Mesendoderm (in vitro differentiated cells): ENCODE measurements at regions not wholly inside any gene's neighbourhood (a gene's known extent, or its start where the extent isn't known, plus 50 kb on each side); places are given as distances from the start of the nearest gene placed in this dataset.

ENCODE experiments used
- DNase-seq: peaks from one replicate; pipeline ENCODE4 v3.0.0; 2013
- H2AK5ac ChIP-seq: 2 replicates; pipeline ENCODE4 v1.6.1; 2013; ENCODE audit warnings: low read length, inconsistent platforms
- H2BK120ac ChIP-seq: 2 replicates; pipeline ENCODE4 v1.6.1; 2013; ENCODE audit warnings: low read depth, mild to moderate bottlenecking, low read length, moderate library complexity, mixed read lengths
- H2BK15ac ChIP-seq: replicated peaks from 2 replicates; pipeline ENCODE4 v1.6.1; 2013; ENCODE audit warnings: low read depth, mild to moderate bottlenecking, moderate library complexity
- H2BK5ac ChIP-seq: 2 replicates; pipeline ENCODE4 v1.6.1; 2013; ENCODE audit warnings: low read length, inconsistent platforms
- H3K18ac ChIP-seq: 2 replicates; pipeline ENCODE4 v1.6.1; 2013; ENCODE audit warnings: mild to moderate bottlenecking, low read length, mixed read lengths
- H3K23ac ChIP-seq: one replicate; pipeline ENCODE4 v1.6.1; 2013; ENCODE audit warnings: low read length
- H3K27ac ChIP-seq: 2 replicates; pipeline ENCODE4 v1.5.1; 2013; ENCODE audit warnings: low read depth, mild to moderate bottlenecking, inconsistent platforms, low read length, moderate library complexity
- H3K27me3 ChIP-seq: 2 replicates; pipeline ENCODE4 v1.6.1; 2013; ENCODE audit warnings: low read length, control low read depth, mild to moderate bottlenecking, inconsistent platforms; ENCODE audit not compliant: insufficient read depth, poor library complexity
- H3K36me3 ChIP-seq: 2 replicates; pipeline ENCODE4 v1.6.1; 2013; ENCODE audit warnings: low read length, inconsistent platforms; ENCODE audit not compliant: control insufficient read depth, insufficient read depth
- H3K4ac ChIP-seq: one replicate; pipeline ENCODE4 v1.6.1; 2013; ENCODE audit warnings: low read depth, mild to moderate bottlenecking, low read length, moderate library complexity
- H3K4me1 ChIP-seq: 2 replicates; pipeline ENCODE4 v1.6.1; 2013; ENCODE audit warnings: low read depth, low read length, inconsistent platforms; ENCODE audit not compliant: control insufficient read depth
- H3K4me2 ChIP-seq: 2 replicates; pipeline ENCODE4 v1.6.1; 2013; ENCODE audit warnings: low read length
- H3K4me3 ChIP-seq: 2 replicates; pipeline ENCODE4 v1.5.1; 2013; ENCODE audit warnings: mild to moderate bottlenecking, low read length
- H3K56ac ChIP-seq: one replicate; pipeline ENCODE4 v1.6.1; 2013; ENCODE audit warnings: low read length
- H3K79me1 ChIP-seq: 2 replicates; pipeline ENCODE4 v1.6.1; 2013; ENCODE audit warnings: low read length, inconsistent platforms
- H3K79me2 ChIP-seq: 2 replicates; pipeline ENCODE4 v1.6.1; 2013; ENCODE audit warnings: mild to moderate bottlenecking, low read length; ENCODE audit not compliant: control insufficient read depth, insufficient read depth
- H3K9ac ChIP-seq: 2 replicates; pipeline ENCODE4 v1.6.1; 2013; ENCODE audit warnings: low read length, inconsistent platforms
- H4K5ac ChIP-seq: one replicate; pipeline ENCODE4 v1.6.1; 2013; ENCODE audit warnings: low read length
- H4K8ac ChIP-seq: one replicate; pipeline ENCODE4 v1.6.1; 2013; ENCODE audit warnings: low read depth, mild to moderate bottlenecking, control low read depth, low read length, moderate library complexity
- WGBS: extraction: QIAGEN DNeasy Blood & Tissue Kit; methylation state at CpG from one replicate; pipeline ENCODE4 v1.1.7; 2013; ENCODE audit warnings: low lambda C conversion rate, missing lambda C conversion rate; ENCODE audit not compliant: insufficient coverage; ENCODE audit errors: extremely low coverage; 5-methylcytosine and 5-hydroxymethylcytosine counted together

DNA sequence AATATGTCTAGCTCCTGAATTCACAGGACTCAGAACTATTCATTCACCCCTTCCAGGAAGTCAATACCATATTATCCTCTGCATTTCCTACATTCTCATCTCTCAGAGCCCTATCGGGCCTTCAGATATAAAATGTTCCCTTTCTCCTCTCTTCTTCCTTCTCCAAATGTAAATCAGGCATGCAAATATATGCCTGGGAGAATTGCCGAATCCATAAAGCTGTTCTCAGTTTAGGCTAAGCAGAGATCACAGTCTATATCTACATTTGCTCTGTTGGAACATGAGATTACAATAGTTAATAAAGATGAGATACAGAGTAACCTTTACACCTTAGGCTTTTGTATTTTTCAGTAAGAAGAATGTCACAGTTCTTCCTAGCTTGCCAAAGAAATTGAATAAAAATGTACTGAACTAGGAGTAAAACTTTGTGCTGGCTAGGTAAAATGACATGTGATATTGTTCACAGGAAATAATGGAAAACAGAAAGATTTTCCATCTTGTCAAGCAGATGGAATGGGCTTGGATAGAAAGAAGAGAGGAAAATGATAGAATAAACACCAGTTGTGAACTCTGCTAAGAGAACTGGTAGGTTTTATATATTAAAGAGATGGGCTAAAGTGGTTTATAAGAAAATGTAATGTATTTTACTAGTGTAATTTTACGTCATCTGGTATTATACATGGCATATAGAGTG, 161.5 kb downstream of the NRIP1 start:
- no peak overlapping the region for H4K8ac ChIP-seq
- no peak overlapping the region for H2BK120ac ChIP-seq
- no peaks in the 10 kb centered on the region for H3K27me3 ChIP-seq
- no peak overlapping the region for H3K4me2 ChIP-seq
- no peaks in the 10 kb centered on the region for H3K79me1 ChIP-seq
- H2AK5ac ChIP-seq, result no peak overlapping the region
- H3K36me3 ChIP-seq, result no peaks in the 10 kb centered on the region
- H2BK5ac ChIP-seq, result no peak overlapping the region
- H2BK15ac ChIP-seq, result no peak overlapping the region
- no peak overlapping the region for H3K9ac ChIP-seq
- no peak overlapping the region for H4K5ac ChIP-seq
- H3K27ac ChIP-seq, result no peak overlapping the region
- no peaks in the 10 kb centered on the region for H3K79me2 ChIP-seq
- WGBS, result 100% methylated on average over 1 of the region's 3 CpGs
- H3K4me1 ChIP-seq, result no peaks in the 10 kb centered on the region
- DNase-seq, result no peak
- no peak overlapping the region for H3K4ac ChIP-seq
- H3K18ac ChIP-seq, result no peak overlapping the region
- H3K56ac ChIP-seq, result no peak overlapping the region
- no peak overlapping the region for H3K4me3 ChIP-seq
- H3K23ac ChIP-seq, result no peak overlapping the region

- H4K5ac ChIP-seq, result no peak overlapping the region
- no peaks in the 10 kb centered on the region for H3K36me3 ChIP-seq
- WGBS, result no CpG with 5 or more reads among the region's 3 CpGs
These were observed 163.3 kb downstream of the NRIP1 start for GRCh38 chr21:14901482-14901958.

GRCh38 chr21:14900611-14901010, 164.2 kb downstream of the NRIP1 start:
- Histone ChIP-seq H4K5ac (no peak overlapping the region), H2BK120ac (no peak overlapping the region), H3K4me3 (no peak overlapping the region), H2AK5ac (no peak overlapping the region), H3K36me3 (no peaks in the 10 kb centered on the region), H4K8ac (no peak overlapping the region), H3K18ac (peak overlapping the region; percentile 39), H3K27ac (no peak overlapping the region), H3K9ac (no peak overlapping the region), H3K4me2 (no peak overlapping the region), H3K56ac (no peak overlapping the region), H3K27me3 (no peaks in the 10 kb centered on the region), H3K4ac (peak overlapping the region; percentile 71), H3K23ac (no peak overlapping the region), H2BK15ac (no peak overlapping the region), H3K4me1 (no peaks in the 10 kb centered on the region), H3K79me2 (no peaks in the 10 kb centered on the region), H2BK5ac (no peak overlapping the region), H3K79me1 (no peaks in the 10 kb centered on the region)
- WGBS, result no CpG with 5 or more reads among the region's 1 CpG
- no peak for DNase-seq

More at GRCh38 chr21:14901482-14901958, 163.3 kb downstream of the NRIP1 start:
- no peak overlapping the region for H3K18ac ChIP-seq
- no peak overlapping the region for H4K8ac ChIP-seq
- no peak for DNase-seq
- H3K79me1 ChIP-seq, result no peaks in the 10 kb centered on the region
- no peak overlapping the region for H3K4me3 ChIP-seq
- H2AK5ac ChIP-seq, result no peak overlapping the region
- no peak overlapping the region for H2BK120ac ChIP-seq
- H3K9ac ChIP-seq, result no peak overlapping the region
- no peak overlapping the region for H3K27ac ChIP-seq
- H3K27me3 ChIP-seq, result no peaks in the 10 kb centered on the region
- no peak overlapping the region for H3K4me2 ChIP-seq
- H3K23ac ChIP-seq, result no peak overlapping the region
- H3K4me1 ChIP-seq, result no peaks in the 10 kb centered on the region
- no peak overlapping the region for H3K56ac ChIP-seq
- no peak overlapping the region for H3K4ac ChIP-seq
- no peaks in the 10 kb centered on the region for H3K79me2 ChIP-seq
- H2BK15ac ChIP-seq, result no peak overlapping the region
- H2BK5ac ChIP-seq, result no peak overlapping the region

DNA sequence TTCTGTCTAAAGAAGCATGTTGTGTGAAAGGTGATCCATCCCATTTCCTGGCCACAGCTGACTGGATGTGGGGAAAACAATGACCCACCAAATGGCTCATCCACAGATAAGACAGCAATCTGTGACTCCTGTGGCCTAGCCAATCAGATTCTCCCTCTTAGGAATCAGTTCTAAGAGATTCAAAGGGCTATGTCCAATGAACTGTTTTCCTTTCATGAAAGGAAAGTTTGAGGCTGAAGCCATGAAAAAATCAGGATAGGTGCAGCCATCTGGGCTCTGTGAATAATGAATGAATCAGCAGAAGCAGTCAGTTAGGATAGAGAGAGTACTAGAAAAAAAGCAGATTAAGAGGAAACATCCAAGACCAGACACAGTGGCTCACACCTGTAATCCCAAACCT, 164.7 kb downstream of the NRIP1 start:
- no peaks in the 10 kb centered on the region for H3K36me3 ChIP-seq

GRCh38 chr21:14895792-14896191, 169.0 kb downstream of the NRIP1 start:
- no CpG with 5 or more reads among the region's 2 CpGs for WGBS
- H2AK5ac ChIP-seq, result no peak overlapping the region

More for the DNA sequence above, 164.7 kb downstream of the NRIP1 start:
- Histone ChIP-seq H3K4me2 (no peak overlapping the region), H3K27ac (no peak overlapping the region), H4K8ac (no peak overlapping the region), H3K4ac (peak overlapping the region; percentile 71), H2BK5ac (no peak overlapping the region), H3K56ac (no peak overlapping the region), H4K5ac (no peak overlapping the region), H3K4me1 (no peaks in the 10 kb centered on the region), H3K79me2 (no peaks in the 10 kb centered on the region), H2BK15ac (no peak overlapping the region), H2BK120ac (no peak overlapping the region), H3K23ac (no peak overlapping the region), H3K4me3 (no peak overlapping the region), H3K79me1 (no peaks in the 10 kb centered on the region), H3K9ac (no peak overlapping the region), H3K27me3 (no peaks in the 10 kb centered on the region), H3K18ac (peak overlapping the region; percentile 39), H2AK5ac (no peak overlapping the region)
- peak; percentile 83 for DNase-seq

GRCh38 chr21:14890141-14890540, 174.7 kb downstream of the NRIP1 start:
- H2BK120ac ChIP-seq, result no peak overlapping the region
- no peak overlapping the region for H3K23ac ChIP-seq
- no peak overlapping the region for H2BK5ac ChIP-seq
- H3K27me3 ChIP-seq, result no peaks in the 10 kb centered on the region
- no peak overlapping the region for H3K56ac ChIP-seq
- H2BK15ac ChIP-seq, result no peak overlapping the region
- no peak for DNase-seq
- WGBS, result no CpG with 5 or more reads among the region's 2 CpGs
- no peaks in the 10 kb centered on the region for H3K79me1 ChIP-seq
- no peaks in the 10 kb centered on the region for H3K79me2 ChIP-seq
- no peak overlapping the region for H2AK5ac ChIP-seq
- no peaks in the 10 kb centered on the region for H3K36me3 ChIP-seq
- H3K4me2 ChIP-seq, result no peak overlapping the region
- H4K5ac ChIP-seq, result no peak overlapping the region
- H3K9ac ChIP-seq, result no peak overlapping the region
- H4K8ac ChIP-seq, result no peak overlapping the region
- no peak overlapping the region for H3K18ac ChIP-seq
- H3K4ac ChIP-seq, result no peak overlapping the region
- no peak overlapping the region for H3K27ac ChIP-seq
- no peaks in the 10 kb centered on the region for H3K4me1 ChIP-seq
- H3K4me3 ChIP-seq, result no peak overlapping the region

More at GRCh38 chr21:14895792-14896191, 169.0 kb downstream of the NRIP1 start:
- H4K8ac ChIP-seq, result no peak overlapping the region
- H2BK5ac ChIP-seq, result no peak overlapping the region
- H3K9ac ChIP-seq, result no peak overlapping the region
- no peaks in the 10 kb centered on the region for H3K79me1 ChIP-seq
- H3K4me3 ChIP-seq, result no peak overlapping the region
- no peak overlapping the region for H3K18ac ChIP-seq
- H3K4ac ChIP-seq, result no peak overlapping the region
- no peak overlapping the region for H3K4me2 ChIP-seq
- no peak for DNase-seq
- no peak overlapping the region for H3K56ac ChIP-seq
- no peak overlapping the region for H2BK15ac ChIP-seq
- no peak overlapping the region for H3K23ac ChIP-seq
- no peaks in the 10 kb centered on the region for H3K36me3 ChIP-seq
- no peaks in the 10 kb centered on the region for H3K27me3 ChIP-seq
- H2BK120ac ChIP-seq, result no peak overlapping the region
- no peaks in the 10 kb centered on the region for H3K79me2 ChIP-seq
- no peak overlapping the region for H3K27ac ChIP-seq
- no peaks in the 10 kb centered on the region for H3K4me1 ChIP-seq
- H4K5ac ChIP-seq, result no peak overlapping the region
